ENCODE measurements at regions not wholly inside any gene's neighbourhood (a gene's known extent, or its start where the extent isn't known, plus 50 kb on each side); places are given as distances from the start of the nearest gene placed in this dataset.

- DNase-seq (ENCODE audit: low read depth), result no peak
Measured at GRCh38 chr12:58190618-58191017, 249.3 kb downstream of the ATP23 start.

- no peak for DNase-seq (ENCODE audit: low read depth)
Measured at GRCh38 chr12:58196971-58197370, 255.6 kb downstream of the ATP23 start.

- no peak for DNase-seq (ENCODE audit: low read depth)
Measured at GRCh38 chr12:58202933-58203718, 261.8 kb downstream of the ATP23 start.

GRCh38 chr12:58204071-58204470 is 262.7 kb downstream of the ATP23 start:
- no peak for DNase-seq (ENCODE audit: low read depth)

GRCh38 chr12:58206876-58207275 is 265.5 kb downstream of the ATP23 start:
- DNase-seq (ENCODE audit: low read depth), result no peak

GRCh38 chr12:58211211-58211610 is 269.8 kb downstream of the ATP23 start:
- DNase-seq (ENCODE audit: low read depth), result no peak

- DNase-seq (ENCODE audit: low read depth), result no peak
Measured at GRCh38 chr12:58217130-58217529, 275.8 kb downstream of the ATP23 start.

GRCh38 chr12:58224536-58225105 is 283.3 kb downstream of the ATP23 start:
- DNase-seq (ENCODE audit: low read depth), result no peak

- DNase-seq (ENCODE audit: low read depth), result no peak
Measured at GRCh38 chr12:58225203-58225877, 284.0 kb downstream of the ATP23 start.

- DNase-seq (ENCODE audit: low read depth), result no peak
Measured at GRCh38 chr12:58233886-58234285, 292.5 kb downstream of the ATP23 start.

GRCh38 chr12:58238411-58238810 is 297.0 kb downstream of the ATP23 start:
- DNase-seq (ENCODE audit: low read depth), result no peak

GRCh38 chr12:58241099-58241498 is 299.7 kb downstream of the ATP23 start:
- no peak for DNase-seq (ENCODE audit: low read depth)

- peak; percentile 35 for DNase-seq (ENCODE audit: low read depth)
Measured at GRCh38 chr12:58242796-58243630, 301.6 kb downstream of the ATP23 start.

GRCh38 chr12:58247633-58248032 is 306.3 kb downstream of the ATP23 start:
- DNase-seq (ENCODE audit: low read depth), result peak; percentile 11

GRCh38 chr12:58248599-58248998 is 307.2 kb downstream of the ATP23 start:
- DNase-seq (ENCODE audit: low read depth), result no peak

- peak; percentile 20 for DNase-seq (ENCODE audit: low read depth)
Measured at GRCh38 chr12:58249610-58250009, 308.2 kb downstream of the ATP23 start.

GRCh38 chr12:58250077-58250476 is 308.7 kb downstream of the ATP23 start:
- DNase-seq (ENCODE audit: low read depth), result no peak

GRCh38 chr12:58252914-58253313 is 311.5 kb downstream of the ATP23 start:
- DNase-seq (ENCODE audit: low read depth), result no peak

- no peak for DNase-seq (ENCODE audit: low read depth)
Measured at GRCh38 chr12:58253663-58254062, 312.3 kb downstream of the ATP23 start.

GRCh38 chr12:58254463-58255100 is 313.2 kb downstream of the ATP23 start:
- DNase-seq (ENCODE audit: low read depth), result no peak

GRCh38 chr12:58262796-58263195 is 321.4 kb downstream of the ATP23 start:
- no peak for DNase-seq (ENCODE audit: low read depth)

GRCh38 chr12:58263816-58264215 is 322.4 kb downstream of the ATP23 start:
- no peak for DNase-seq (ENCODE audit: low read depth)
